BE2C (cell line): ENCODE measurements at regions not wholly inside any gene's neighbourhood (a gene's known extent, or its start where the extent isn't known, plus 50 kb on each side); places are given as distances from the start of the nearest gene placed in this dataset.

Source experiments
- DNase-seq: peaks from one replicate; pipeline ENCODE4 v3.0.0-alpha.2; 2020
- H3K27me3 ChIP-seq: fragments of 250-450 bp; sonication (Bioruptor Pico); 2 replicates; pipeline ENCODE4 v1.5.1; 2020; ENCODE audit warnings: mild to moderate bottlenecking
- H3K36me3 ChIP-seq: fragments of 250-450 bp; sonication (Bioruptor Pico); 2 replicates; pipeline ENCODE4 v1.5.1; 2020; ENCODE audit warnings: mild to moderate bottlenecking
- H3K4me1 ChIP-seq: fragments of 250-450 bp; sonication (Bioruptor Pico); 2 replicates; pipeline ENCODE4 v1.5.1; 2020
- H3K4me3 ChIP-seq: 2 replicates; pipeline ENCODE4 v1.5.1; 2011; ENCODE audit warnings: low read depth, low read length
- H3K9me3 ChIP-seq: fragments of 250-450 bp; sonication (Bioruptor Pico); 2 replicates; pipeline ENCODE4 v1.5.1; 2020
- CTCF ChIP-seq: IDR thresholded peaks from 2 replicates; pipeline ENCODE4 v1.5.1; 2012; ENCODE audit warnings: mild to moderate bottlenecking, low read depth, low read length

GRCh38 chr14:22417914-22418313 is 171.1 kb downstream of the DAD1 start:
- no peaks in the 10 kb centered on the region for H3K4me1 ChIP-seq
- no peaks in the 10 kb centered on the region for H3K36me3 ChIP-seq
- no peak overlapping the region for H3K4me3 ChIP-seq
- H3K27me3 ChIP-seq: no peaks in the 10 kb centered on the region
- no peak for TF ChIP-seq CTCF
- H3K9me3 ChIP-seq: no peaks in the 10 kb centered on the region
- DNase-seq: no peak

GRCh38 chr14:22416193-22416592 is 172.8 kb downstream of the DAD1 start:
- no peaks in the 10 kb centered on the region for H3K4me1 ChIP-seq
- DNase-seq: no peak

GRCh38 chr14:22415605-22415959 is 173.4 kb downstream of the DAD1 start:
- no peak for TF ChIP-seq CTCF
- H3K4me3 ChIP-seq: no peak overlapping the region
- no peaks in the 10 kb centered on the region for H3K9me3 ChIP-seq
- H3K27me3 ChIP-seq: no peaks in the 10 kb centered on the region; the same call in 1 of the 2 replicates
- H3K4me1 ChIP-seq: no peaks in the 10 kb centered on the region
- DNase-seq: no peak
- H3K36me3 ChIP-seq: no peaks in the 10 kb centered on the region

More at GRCh38 chr14:22416193-22416592, 172.8 kb downstream of the DAD1 start:
- Histone ChIP-seq H3K9me3 (no peaks in the 10 kb centered on the region), H3K36me3 (no peaks in the 10 kb centered on the region), H3K4me3 (no peak overlapping the region), H3K27me3 (no peaks in the 10 kb centered on the region)
- no peak for TF ChIP-seq CTCF

GRCh38 chr14:22414876-22415604 is 174.0 kb downstream of the DAD1 start:
- no peak for DNase-seq
- Histone ChIP-seq H3K4me1 (no peaks in the 10 kb centered on the region), H3K36me3 (no peaks in the 10 kb centered on the region), H3K27me3 (no peaks in the 10 kb centered on the region; the same call in 1 of the 2 replicates), H3K4me3 (no peak overlapping the region), H3K9me3 (no peaks in the 10 kb centered on the region)
- no peak for TF ChIP-seq CTCF

GRCh38 chr14:22412926-22413411 is 176.1 kb downstream of the DAD1 start:
- Histone ChIP-seq H3K4me1 (no peaks in the 10 kb centered on the region), H3K36me3 (no peaks in the 10 kb centered on the region), H3K9me3 (no peaks in the 10 kb centered on the region), H3K4me3 (no peak overlapping the region), H3K27me3 (peaks cover 8% of the 10 kb centered on the region)
- DNase-seq: no peak
- TF ChIP-seq CTCF: no peak

- no peak for DNase-seq
- Histone ChIP-seq H3K9me3 (no peaks in the 10 kb centered on the region), H3K36me3 (no peaks in the 10 kb centered on the region), H3K4me3 (no peak overlapping the region), H3K27me3 (peaks cover 18% of the 10 kb centered on the region), H3K4me1 (no peaks in the 10 kb centered on the region)
- no peak for TF ChIP-seq CTCF
These were observed 177.5 kb downstream of the DAD1 start for GRCh38 chr14:22411398-22412055.
